ENCODE measurements at regions not wholly inside any gene's neighbourhood (a gene's known extent, or its start where the extent isn't known, plus 50 kb on each side); places are given as distances from the start of the nearest gene placed in this dataset.
"Not testable (repeated sequence)": the region's sequence is repeated elsewhere in the genome, so short reads cannot be mapped to it uniquely, and the experiment has no call there.

DNA sequence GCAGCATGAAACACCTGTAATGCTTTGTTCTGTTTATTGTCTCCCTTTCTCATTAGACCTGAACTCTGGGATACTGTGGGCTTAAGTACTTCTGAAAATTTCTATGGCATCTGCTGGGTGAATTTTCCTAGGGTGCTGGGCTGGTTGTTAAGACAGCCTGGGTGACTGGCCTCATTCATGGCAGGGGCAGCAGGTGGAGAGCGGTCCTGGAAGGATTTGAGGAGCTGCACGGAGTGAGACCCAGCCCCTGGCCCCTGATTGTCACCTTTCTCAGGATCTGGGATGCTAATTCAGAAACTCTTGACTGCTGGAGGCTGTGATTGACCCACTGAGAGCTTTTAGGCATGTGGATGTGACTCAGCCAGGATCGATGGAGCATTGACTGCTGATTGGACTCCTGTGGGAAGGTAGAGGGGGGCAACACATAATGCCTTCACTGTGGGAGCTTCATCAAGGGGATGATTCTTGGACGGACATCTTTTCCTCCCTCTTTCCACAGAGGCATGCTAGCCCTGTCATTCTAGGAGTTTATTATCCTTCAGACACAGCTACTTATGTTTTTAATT, 252.0 kb downstream of the GOLGA6L6 start:
- H3K36me3 ChIP-seq (ENCODE audit: insufficient read depth, low read length); H2AFZ ChIP-seq (ENCODE audit: low read length); H3K9me2 ChIP-seq (ENCODE audit: insufficient read depth, low read length); H3K4me1 ChIP-seq (ENCODE audit: insufficient read depth, low read length, poor library complexity, severe bottlenecking); intact Hi-C loops (cut with micrococcal nuclease; ENCODE audit: unreplicated experiment); H3K4me2 ChIP-seq (ENCODE audit: low read length); H3K9me3 ChIP-seq (ENCODE audit: low read length); H3K27ac ChIP-seq (ENCODE audit: low read depth, low read length, poor library complexity, severe bottlenecking); CTCF ChIA-PET (ENCODE audit: unreplicated experiment); BruUV-seq (replicated peaks); H3K79me2 ChIP-seq (ENCODE audit: insufficient read depth, low read depth, low read length); H4K20me1 ChIP-seq (ENCODE audit: insufficient read depth, low read length); H3K4me3 ChIP-seq (ENCODE audit: low read depth, low read length, poor library complexity, severe bottlenecking); DNase-seq (ENCODE audit: low spot score); POLR2A ChIA-PET: not testable (repeated sequence)

DNA sequence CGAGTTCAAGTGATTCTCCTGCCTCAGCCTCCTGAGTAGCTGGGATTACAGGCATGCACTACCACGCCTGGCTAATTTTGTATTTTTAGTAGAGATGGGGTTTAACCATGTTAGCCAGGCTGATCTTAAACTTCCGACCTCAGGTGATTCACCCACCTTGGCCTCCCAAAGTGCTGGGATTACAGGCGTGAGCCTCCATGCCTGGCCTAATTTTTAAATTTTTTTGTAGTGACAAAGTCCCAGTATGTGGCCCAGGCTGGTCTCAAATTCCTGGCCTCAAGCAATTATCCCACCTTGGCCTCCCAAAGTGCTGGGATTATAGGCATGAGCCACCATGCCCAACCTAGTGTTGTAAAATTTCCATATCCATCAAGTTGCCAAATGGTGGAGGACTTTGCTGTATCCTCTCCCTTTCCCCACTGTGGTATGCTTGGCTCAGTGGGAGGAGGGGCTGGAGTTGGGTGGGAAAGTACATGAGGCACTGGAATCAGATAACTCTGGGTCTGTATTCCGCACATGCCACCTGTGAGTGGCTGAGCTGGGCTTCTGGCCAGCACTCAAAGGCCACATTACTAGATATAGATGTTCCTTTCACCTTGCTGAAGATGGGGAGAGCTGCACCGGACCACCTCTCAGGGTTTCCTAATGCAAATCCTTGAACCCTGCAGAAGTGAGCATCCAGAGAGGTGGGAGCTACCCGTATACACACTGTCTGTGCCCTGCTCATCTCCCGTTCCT, 252.6 kb downstream of the GOLGA6L6 start:
- CTCF ChIA-PET (ENCODE audit: unreplicated experiment); DNase-seq (ENCODE audit: low spot score); H3K27ac ChIP-seq (ENCODE audit: low read depth, low read length, poor library complexity, severe bottlenecking); H3K4me2 ChIP-seq (ENCODE audit: low read length); H3K4me3 ChIP-seq (ENCODE audit: low read depth, low read length, poor library complexity, severe bottlenecking); intact Hi-C loops (cut with micrococcal nuclease; ENCODE audit: unreplicated experiment); H2AFZ ChIP-seq (ENCODE audit: low read length); H3K36me3 ChIP-seq (ENCODE audit: insufficient read depth, low read length); H3K9me2 ChIP-seq (ENCODE audit: insufficient read depth, low read length); H3K9me3 ChIP-seq (ENCODE audit: low read length); H3K4me1 ChIP-seq (ENCODE audit: insufficient read depth, low read length, poor library complexity, severe bottlenecking); H4K20me1 ChIP-seq (ENCODE audit: insufficient read depth, low read length); BruUV-seq (replicated peaks); POLR2A ChIA-PET; H3K79me2 ChIP-seq (ENCODE audit: insufficient read depth, low read depth, low read length): not testable (repeated sequence)

DNA sequence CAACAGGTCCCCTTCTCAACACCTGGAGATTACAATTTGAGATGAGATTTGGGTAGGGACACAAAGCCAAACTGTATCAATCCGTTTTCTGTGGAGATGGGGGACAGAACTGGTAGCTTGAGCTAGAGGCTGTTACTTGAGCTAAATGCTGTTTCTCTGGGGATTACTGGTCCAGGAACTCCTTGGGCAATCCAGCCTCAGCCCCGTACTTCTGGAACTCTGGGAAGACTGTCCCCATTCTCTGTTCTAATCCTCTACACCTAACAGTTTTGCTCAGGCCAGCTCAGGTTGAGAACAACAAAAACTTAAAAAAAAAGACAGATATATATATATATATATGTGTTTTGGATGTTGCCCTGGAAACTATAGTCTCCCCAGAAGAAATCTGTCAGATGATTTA, 255.0 kb downstream of the GOLGA6L6 start:
- intact Hi-C loops (cut with micrococcal nuclease; ENCODE audit: unreplicated experiment); H3K79me2 ChIP-seq (ENCODE audit: insufficient read depth, low read depth, low read length); POLR2A ChIA-PET; CTCF ChIA-PET (ENCODE audit: unreplicated experiment); H3K9me3 ChIP-seq (ENCODE audit: low read length); H3K9me2 ChIP-seq (ENCODE audit: insufficient read depth, low read length); H3K4me3 ChIP-seq (ENCODE audit: low read depth, low read length, poor library complexity, severe bottlenecking); H3K36me3 ChIP-seq (ENCODE audit: insufficient read depth, low read length); BruUV-seq (replicated peaks); H3K27ac ChIP-seq (ENCODE audit: low read depth, low read length, poor library complexity, severe bottlenecking); H3K4me2 ChIP-seq (ENCODE audit: low read length); H4K20me1 ChIP-seq (ENCODE audit: insufficient read depth, low read length); DNase-seq (ENCODE audit: low spot score); H3K4me1 ChIP-seq (ENCODE audit: insufficient read depth, low read length, poor library complexity, severe bottlenecking); H2AFZ ChIP-seq (ENCODE audit: low read length): not testable (repeated sequence)

DNA sequence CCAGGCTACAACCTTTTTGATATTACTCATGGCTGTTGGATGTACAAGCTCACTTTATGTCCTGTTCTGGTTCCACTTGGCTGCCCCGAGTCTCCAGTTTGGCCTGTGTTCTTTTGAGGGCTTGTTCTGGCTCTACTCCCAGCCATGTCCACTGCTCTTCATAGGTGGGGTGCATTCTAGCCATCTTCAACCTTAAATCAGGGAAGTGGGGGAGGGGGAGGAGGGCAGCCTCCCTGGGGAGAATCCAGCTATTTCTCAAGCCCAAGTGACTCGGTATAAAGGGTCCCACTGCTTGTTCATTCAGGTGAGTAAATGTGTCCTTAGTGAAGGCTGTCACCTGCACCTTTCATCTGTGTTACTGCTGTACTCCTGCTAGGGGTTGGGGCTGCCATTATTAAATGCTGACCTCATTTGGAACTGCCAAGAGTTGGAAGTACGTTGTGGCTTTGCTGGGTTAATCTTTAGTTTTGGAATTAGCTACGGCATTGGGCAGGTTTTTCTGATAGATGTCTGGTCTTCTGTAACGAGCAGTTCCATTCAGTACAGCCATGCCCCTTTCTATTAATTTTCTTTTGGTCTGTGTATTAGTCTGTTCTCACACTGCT, 255.8 kb downstream of the GOLGA6L6 start:
- H3K79me2 ChIP-seq (ENCODE audit: insufficient read depth, low read depth, low read length); POLR2A ChIA-PET; H3K9me3 ChIP-seq (ENCODE audit: low read length); BruUV-seq (replicated peaks); H3K4me1 ChIP-seq (ENCODE audit: insufficient read depth, low read length, poor library complexity, severe bottlenecking); intact Hi-C loops (cut with micrococcal nuclease; ENCODE audit: unreplicated experiment); H3K36me3 ChIP-seq (ENCODE audit: insufficient read depth, low read length); H2AFZ ChIP-seq (ENCODE audit: low read length); H3K9me2 ChIP-seq (ENCODE audit: insufficient read depth, low read length); DNase-seq (ENCODE audit: low spot score); H4K20me1 ChIP-seq (ENCODE audit: insufficient read depth, low read length); H3K4me2 ChIP-seq (ENCODE audit: low read length); H3K27ac ChIP-seq (ENCODE audit: low read depth, low read length, poor library complexity, severe bottlenecking); CTCF ChIA-PET (ENCODE audit: unreplicated experiment); H3K4me3 ChIP-seq (ENCODE audit: low read depth, low read length, poor library complexity, severe bottlenecking): not testable (repeated sequence)

DNA sequence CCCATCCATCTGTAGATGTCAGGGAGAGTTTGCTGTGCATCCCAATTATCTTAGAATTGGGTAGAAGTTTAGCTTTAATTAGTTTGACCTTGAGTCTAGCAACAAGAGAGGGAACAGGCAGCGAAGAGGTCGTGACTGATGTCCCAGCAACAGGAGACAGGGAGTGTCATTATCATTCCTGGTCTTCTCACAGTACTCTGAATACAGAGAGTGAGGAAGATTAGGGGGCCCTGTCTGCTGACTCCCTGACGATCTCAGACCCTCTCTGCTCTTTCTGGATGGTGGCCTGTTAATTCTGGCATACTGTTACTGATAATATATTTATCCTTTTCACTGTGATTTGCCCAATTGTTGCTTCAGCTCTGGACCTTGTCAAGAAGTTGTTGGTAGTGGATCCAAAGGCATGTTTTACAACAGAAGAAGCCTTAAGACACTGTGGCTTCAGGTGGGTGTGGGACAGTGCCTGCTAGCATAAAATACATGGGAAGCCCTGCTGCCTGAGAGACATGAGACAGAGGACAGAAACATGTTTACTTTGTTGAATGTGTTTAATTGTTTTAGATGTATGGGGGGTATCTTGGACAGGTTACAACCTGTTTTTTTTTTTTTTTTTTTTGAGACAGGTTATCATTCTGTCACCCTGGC, 256.6 kb downstream of the GOLGA6L6 start:
- DNase-seq (ENCODE audit: low spot score); intact Hi-C loops (cut with micrococcal nuclease; ENCODE audit: unreplicated experiment); H3K36me3 ChIP-seq (ENCODE audit: insufficient read depth, low read length); H3K4me2 ChIP-seq (ENCODE audit: low read length); H3K27ac ChIP-seq (ENCODE audit: low read depth, low read length, poor library complexity, severe bottlenecking); H3K4me3 ChIP-seq (ENCODE audit: low read depth, low read length, poor library complexity, severe bottlenecking); H3K79me2 ChIP-seq (ENCODE audit: insufficient read depth, low read depth, low read length); H3K4me1 ChIP-seq (ENCODE audit: insufficient read depth, low read length, poor library complexity, severe bottlenecking); H3K9me3 ChIP-seq (ENCODE audit: low read length); H4K20me1 ChIP-seq (ENCODE audit: insufficient read depth, low read length); H2AFZ ChIP-seq (ENCODE audit: low read length); BruUV-seq (replicated peaks); CTCF ChIA-PET (ENCODE audit: unreplicated experiment); POLR2A ChIA-PET; H3K9me2 ChIP-seq (ENCODE audit: insufficient read depth, low read length): not testable (repeated sequence)

DNA sequence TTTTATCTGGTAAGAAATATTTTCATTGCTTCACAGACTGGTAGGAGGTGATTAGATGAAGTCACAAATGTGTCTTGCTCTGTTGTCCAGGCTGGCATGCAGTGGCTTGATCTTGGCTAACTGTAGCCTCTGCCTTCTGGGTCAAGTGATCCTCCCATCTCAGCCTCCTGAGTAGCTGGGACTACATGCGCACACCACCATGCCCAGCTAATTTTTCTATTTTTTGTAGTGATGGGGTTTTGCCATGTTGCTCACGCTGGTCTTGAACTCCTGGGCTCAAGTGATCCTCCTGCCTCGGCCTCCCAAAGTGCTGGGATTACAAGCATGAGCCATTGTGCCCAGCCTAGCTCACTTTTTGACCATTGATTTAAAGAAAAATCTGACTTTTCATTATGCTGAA, 257.9 kb downstream of the GOLGA6L6 start:
- DNase-seq (ENCODE audit: low spot score); H3K36me3 ChIP-seq (ENCODE audit: insufficient read depth, low read length); H3K4me1 ChIP-seq (ENCODE audit: insufficient read depth, low read length, poor library complexity, severe bottlenecking); intact Hi-C loops (cut with micrococcal nuclease; ENCODE audit: unreplicated experiment); H3K9me3 ChIP-seq (ENCODE audit: low read length); H2AFZ ChIP-seq (ENCODE audit: low read length); H4K20me1 ChIP-seq (ENCODE audit: insufficient read depth, low read length); BruUV-seq (replicated peaks); CTCF ChIA-PET (ENCODE audit: unreplicated experiment); H3K9me2 ChIP-seq (ENCODE audit: insufficient read depth, low read length); H3K4me2 ChIP-seq (ENCODE audit: low read length); POLR2A ChIA-PET; H3K4me3 ChIP-seq (ENCODE audit: low read depth, low read length, poor library complexity, severe bottlenecking); H3K79me2 ChIP-seq (ENCODE audit: insufficient read depth, low read depth, low read length); H3K27ac ChIP-seq (ENCODE audit: low read depth, low read length, poor library complexity, severe bottlenecking): not testable (repeated sequence)
